H54 (cell line): ENCODE measurements at regions not wholly inside any gene's neighbourhood (a gene's known extent, or its start where the extent isn't known, plus 50 kb on each side); places are given as distances from the start of the nearest gene placed in this dataset.
"Not testable (repeated sequence)": the region's sequence is repeated elsewhere in the genome, so short reads cannot be mapped to it uniquely, and the experiment has no call there.

Experiments used
- DNase-seq: peaks from one replicate; pipeline ENCODE4 v3.0.0; 2011; ENCODE audit warnings: low spot score, mixed read lengths; ENCODE audit not compliant: insufficient read length
- FAIRE-seq: peaks from 3 replicates; lab custom pipeline; 2011; peaks lifted over from hg19 to GRCh38; lab: Jason Lieb, UNC
- POLR2A ChIP-seq: IDR thresholded peaks from 2 replicates; pipeline ENCODE4 v1.6.1; 2011; ENCODE audit warnings: low read depth, mild to moderate bottlenecking, low read length

- no peak for TF ChIP-seq POLR2A
- no peak for FAIRE-seq
- DNase-seq = no peak
Measured at GRCh38 chr17:70426752-70427151, 257.4 kb downstream of the KCNJ2 start.

- TF ChIP-seq POLR2A = no peak
- no peak for FAIRE-seq
- DNase-seq = no peak
Measured at GRCh38 chr17:70434536-70435490, 265.5 kb downstream of the KCNJ2 start.

GRCh38 chr17:70437656-70438055, 268.3 kb downstream of the KCNJ2 start:
- FAIRE-seq = no peak
- no peak for TF ChIP-seq POLR2A
- DNase-seq = no peak

GRCh38 chr17:70446446-70446845, 277.1 kb downstream of the KCNJ2 start:
- no peak for TF ChIP-seq POLR2A
- FAIRE-seq (no peak), DNase-seq (no peak)

GRCh38 chr17:70447588-70447987, 278.3 kb downstream of the KCNJ2 start:
- FAIRE-seq (no peak), DNase-seq (no peak)
- TF ChIP-seq POLR2A = no peak

- not testable (repeated sequence) for DNase-seq, FAIRE-seq
Measured at GRCh38 chr17:70453075-70453474, 283.7 kb downstream of the KCNJ2 start.

GRCh38 chr17:70454377-70454776, 285.0 kb downstream of the KCNJ2 start:
- DNase-seq = no peak
- no peak for TF ChIP-seq POLR2A

GRCh38 chr17:70454908-70455307, 285.6 kb downstream of the KCNJ2 start:
- no peak for DNase-seq
- TF ChIP-seq POLR2A = no peak
- no peak for FAIRE-seq

More at GRCh38 chr17:70454377-70454776, 285.0 kb downstream of the KCNJ2 start:
- no peak for FAIRE-seq

GRCh38 chr17:70464995-70465394, 295.7 kb downstream of the KCNJ2 start:
- TF ChIP-seq POLR2A = no peak
- no peak for FAIRE-seq
- no peak for DNase-seq

GRCh38 chr17:70468661-70469060, 299.3 kb downstream of the KCNJ2 start:
- TF ChIP-seq POLR2A = no peak
- DNase-seq (no peak), FAIRE-seq (no peak)

GRCh38 chr17:70473049-70473448, 303.7 kb downstream of the KCNJ2 start:
- no peak for FAIRE-seq
- no peak for TF ChIP-seq POLR2A
- DNase-seq = no peak

GRCh38 chr17:70476368-70476767, 307.0 kb downstream of the KCNJ2 start:
- FAIRE-seq (no peak), DNase-seq (no peak)
- no peak for TF ChIP-seq POLR2A

- no peak for FAIRE-seq
- no peak for TF ChIP-seq POLR2A
- no peak for DNase-seq
Measured at GRCh38 chr17:70478902-70479301, 309.6 kb downstream of the KCNJ2 start.

GRCh38 chr17:70479779-70480178, 310.4 kb downstream of the KCNJ2 start:
- no peak for DNase-seq
- no peak for FAIRE-seq
- no peak for TF ChIP-seq POLR2A

- DNase-seq (no peak), FAIRE-seq (no peak)
- TF ChIP-seq POLR2A = no peak
Measured at GRCh38 chr17:70483624-70484023, 314.3 kb downstream of the KCNJ2 start.

GRCh38 chr17:70484050-70484449, 314.7 kb downstream of the KCNJ2 start:
- FAIRE-seq (no peak), DNase-seq (no peak)
- TF ChIP-seq POLR2A = no peak
